ENCODE measurements at regions not wholly inside any gene's neighbourhood (a gene's known extent, or its start where the extent isn't known, plus 50 kb on each side); places are given as distances from the start of the nearest gene placed in this dataset.

- no peak overlapping the region for H3K27ac ChIP-seq
- no peak overlapping the region for H3K4me3 ChIP-seq
- intact Hi-C loops (cut with DNase I; ENCODE audit: low total_unique reads) = no loop called here
- no peaks in the 10 kb centered on the region for H3K4me1 ChIP-seq
- H3K27me3 ChIP-seq = no peaks in the 10 kb centered on the region
- DNase-seq (ENCODE audit: low spot score in 2 of 2) = no peak
- TF ChIP-seq POLR2A (IDR thresholded peaks at IDR 0.05) = no peak
- TF ChIP-seq POLR2AphosphoS5 (IDR thresholded peaks at IDR 0.05) = no peak
- TF ChIP-seq, protein P1, sequence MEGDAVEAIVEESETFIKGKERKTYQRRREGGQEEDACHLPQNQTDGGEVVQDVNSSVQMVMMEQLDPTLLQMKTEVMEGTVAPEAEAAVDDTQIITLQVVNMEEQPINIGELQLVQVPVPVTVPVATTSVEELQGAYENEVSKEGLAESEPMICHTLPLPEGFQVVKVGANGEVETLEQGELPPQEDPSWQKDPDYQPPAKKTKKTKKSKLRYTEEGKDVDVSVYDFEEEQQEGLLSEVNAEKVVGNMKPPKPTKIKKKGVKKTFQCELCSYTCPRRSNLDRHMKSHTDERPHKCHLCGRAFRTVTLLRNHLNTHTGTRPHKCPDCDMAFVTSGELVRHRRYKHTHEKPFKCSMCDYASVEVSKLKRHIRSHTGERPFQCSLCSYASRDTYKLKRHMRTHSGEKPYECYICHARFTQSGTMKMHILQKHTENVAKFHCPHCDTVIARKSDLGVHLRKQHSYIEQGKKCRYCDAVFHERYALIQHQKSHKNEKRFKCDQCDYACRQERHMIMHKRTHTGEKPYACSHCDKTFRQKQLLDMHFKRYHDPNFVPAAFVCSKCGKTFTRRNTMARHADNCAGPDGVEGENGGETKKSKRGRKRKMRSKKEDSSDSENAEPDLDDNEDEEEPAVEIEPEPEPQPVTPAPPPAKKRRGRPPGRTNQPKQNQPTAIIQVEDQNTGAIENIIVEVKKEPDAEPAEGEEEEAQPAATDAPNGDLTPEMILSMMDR (IDR thresholded peaks at IDR 0.05) = no peak
- H3K36me3 ChIP-seq = no peaks in the 10 kb centered on the region
- H3K9me3 ChIP-seq = no peaks in the 10 kb centered on the region
Observed at GRCh38 chr1:239733995-239734394, 347.6 kb downstream of the CHRM3 start.

DNA sequence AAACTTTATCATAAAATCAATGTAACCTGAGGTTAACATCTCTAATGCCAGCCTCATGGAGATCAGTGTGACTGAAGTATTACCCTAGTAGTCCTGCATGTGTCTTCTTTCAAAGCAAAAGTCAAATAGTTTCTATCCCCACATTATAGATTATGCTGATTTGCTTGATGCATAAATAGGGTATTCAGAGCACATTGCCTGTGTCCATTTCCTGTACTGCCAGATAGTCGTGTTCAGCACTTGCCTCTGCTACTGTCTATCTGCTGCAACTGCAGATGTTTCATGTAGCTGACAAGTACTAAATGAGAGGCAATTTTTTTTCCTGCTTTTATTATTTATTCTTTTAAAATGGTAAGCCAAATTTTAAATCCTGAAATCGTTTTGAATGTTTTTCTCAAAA lies 348.7 kb downstream of the CHRM3 start:
- Histone ChIP-seq H3K27ac (no peak overlapping the region), H3K4me3 (no peak overlapping the region), H3K27me3 (no peaks in the 10 kb centered on the region), H3K36me3 (no peaks in the 10 kb centered on the region), H3K9me3 (no peaks in the 10 kb centered on the region), H3K4me1 (no peaks in the 10 kb centered on the region)
- intact Hi-C loops (cut with DNase I; ENCODE audit: low total_unique reads) = no loop called here
- TF ChIP-seq POLR2AphosphoS5 (IDR thresholded peaks at IDR 0.05) (no peak), POLR2A (IDR thresholded peaks at IDR 0.05) (no peak)
- TF ChIP-seq, protein P1 (IDR thresholded peaks at IDR 0.05) = no peak
- no peak for DNase-seq (ENCODE audit: low spot score in 2 of 2)

DNA sequence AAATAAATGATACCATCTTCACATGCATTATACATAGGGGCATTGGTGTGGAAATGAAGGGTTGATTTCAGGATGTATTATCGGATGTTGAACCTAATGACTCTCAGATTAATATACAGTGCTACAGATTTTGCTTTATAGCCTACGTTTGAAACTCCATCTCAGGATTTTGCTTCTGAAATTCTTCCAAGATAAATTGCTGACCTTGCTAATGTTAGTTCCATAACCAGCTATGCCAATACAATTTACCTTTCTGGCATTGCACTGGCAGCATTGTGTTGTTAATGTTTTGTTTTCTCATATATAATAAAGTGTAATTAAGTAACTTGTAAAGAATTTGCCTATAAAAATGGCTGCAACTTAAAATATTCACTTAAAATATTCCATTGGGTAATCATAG lies 350.1 kb downstream of the CHRM3 start:
- no peak for TF ChIP-seq POLR2A (IDR thresholded peaks at IDR 0.05)
- TF ChIP-seq, protein P1 (IDR thresholded peaks at IDR 0.05) = no peak
- TF ChIP-seq POLR2AphosphoS5 (IDR thresholded peaks at IDR 0.05) = no peak
- Histone ChIP-seq H3K27me3 (no peaks in the 10 kb centered on the region), H3K27ac (no peak overlapping the region), H3K36me3 (no peaks in the 10 kb centered on the region), H3K4me3 (no peak overlapping the region), H3K4me1 (no peaks in the 10 kb centered on the region), H3K9me3 (no peaks in the 10 kb centered on the region)
- intact Hi-C loops (cut with DNase I; ENCODE audit: low total_unique reads) = no loop called here
- no peak for DNase-seq (ENCODE audit: low spot score in 2 of 2)

GRCh38 chr1:239739375-239739774 lies 352.3 kb upstream of the FMN2 start:
- Histone ChIP-seq H3K4me3 (no peak overlapping the region), H3K36me3 (no peaks in the 10 kb centered on the region), H3K9me3 (no peaks in the 10 kb centered on the region), H3K27me3 (no peaks in the 10 kb centered on the region), H3K27ac (no peak overlapping the region), H3K4me1 (no peaks in the 10 kb centered on the region)
- intact Hi-C loops (cut with DNase I; ENCODE audit: low total_unique reads) = no loop called here
- DNase-seq (ENCODE audit: low spot score in 2 of 2) = no peak
- TF ChIP-seq, protein P1 (IDR thresholded peaks at IDR 0.05) = no peak
- TF ChIP-seq POLR2AphosphoS5 (IDR thresholded peaks at IDR 0.05) = no peak
- no peak for TF ChIP-seq POLR2A (IDR thresholded peaks at IDR 0.05)

DNA sequence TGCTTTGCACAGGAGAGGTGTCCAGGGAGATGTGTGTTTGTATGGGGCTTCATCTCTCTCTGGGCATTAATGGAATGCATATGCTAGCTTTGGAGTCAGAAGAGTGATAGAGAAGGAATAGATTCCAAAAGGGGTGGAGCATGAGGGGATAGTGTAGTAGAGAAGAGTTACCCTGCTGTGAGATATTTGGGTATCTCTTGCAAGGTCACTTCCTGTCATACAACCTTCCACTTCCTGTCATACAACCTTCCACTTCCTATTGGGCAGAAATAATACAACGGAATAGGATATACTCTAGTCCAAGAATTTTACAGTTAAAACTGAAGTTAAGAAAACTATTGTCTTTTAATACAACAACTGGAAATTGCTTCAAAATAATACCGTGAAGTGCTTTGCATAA lies 351.8 kb upstream of the FMN2 start:
- intact Hi-C loops (cut with DNase I; ENCODE audit: low total_unique reads) = no loop called here
- TF ChIP-seq POLR2AphosphoS5 (IDR thresholded peaks at IDR 0.05) (no peak), POLR2A (IDR thresholded peaks at IDR 0.05) (no peak)
- TF ChIP-seq, protein P1 (IDR thresholded peaks at IDR 0.05) = no peak
- no peak for DNase-seq (ENCODE audit: low spot score in 2 of 2)

More for the DNA sequence above, 351.8 kb upstream of the FMN2 start:
- no peaks in the 10 kb centered on the region for H3K4me1 ChIP-seq
- H3K36me3 ChIP-seq = no peaks in the 10 kb centered on the region
- no peaks in the 10 kb centered on the region for H3K9me3 ChIP-seq
- H3K27me3 ChIP-seq = no peaks in the 10 kb centered on the region
- H3K27ac ChIP-seq = no peak overlapping the region
- H3K4me3 ChIP-seq = no peak overlapping the region

Measured in breast epithelium (tissue), 4 donors.